Smooth muscle cell (in vitro differentiated cells): ENCODE measurements at regions not wholly inside any gene's neighbourhood (a gene's known extent, or its start where the extent isn't known, plus 50 kb on each side); places are given as distances from the start of the nearest gene placed in this dataset.

ENCODE experiments used
- DNase-seq: peaks from one replicate; lab custom pipeline; 2025; ENCODE audit not compliant: unreplicated experiment; lab: John Stamatoyannopoulos, UW
- H2AFZ ChIP-seq: fragments of 200-600 bp; sonication (generic); 2 replicates; pipeline ENCODE4 v1.6.0; 2016; ENCODE audit warnings: antibody characterized with exemption, low read depth, mild to moderate bottlenecking
- H3F3A ChIP-seq: fragments of 200-600 bp; sonication (generic); 2 replicates; pipeline ENCODE4 v1.6.0; 2017; ENCODE audit warnings: antibody characterized with exemption, low read depth
- H3K27ac ChIP-seq: fragments of 200-600 bp; sonication (generic); 2 replicates; pipeline ENCODE4 v1.5.1; 2016; ENCODE audit warnings: low read depth, mild to moderate bottlenecking
- H3K27me3 ChIP-seq: fragments of 200-600 bp; sonication (generic); 2 replicates; pipeline ENCODE4 v1.6.1; 2016; ENCODE audit warnings: low read depth, mild to moderate bottlenecking
- H3K36me3 ChIP-seq: fragments of 200-600 bp; sonication (generic); 2 replicates; pipeline ENCODE4 v1.5.1; 2016; ENCODE audit warnings: low read depth
- H3K4me1 ChIP-seq: fragments of 200-600 bp; sonication (generic); 2 replicates; pipeline ENCODE4 v1.5.1; 2016; ENCODE audit warnings: low read depth
- H3K4me2 ChIP-seq: fragments of 200-600 bp; sonication (generic); 2 replicates; pipeline ENCODE4 v1.6.0; 2016; ENCODE audit warnings: mild to moderate bottlenecking
- H3K4me3 ChIP-seq: fragments of 200-600 bp; sonication (generic); 2 replicates; pipeline ENCODE4 v1.5.1; 2016; ENCODE audit warnings: mild to moderate bottlenecking
- H3K79me2 ChIP-seq: fragments of 200-600 bp; sonication (generic); 2 replicates; pipeline ENCODE4 v1.6.0; 2016; ENCODE audit warnings: low read depth, mild to moderate bottlenecking
- H3K9ac ChIP-seq: fragments of 200-600 bp; sonication (generic); 2 replicates; pipeline ENCODE4 v1.6.0; 2016; ENCODE audit warnings: low read depth
- H3K9me3 ChIP-seq: fragments of 200-600 bp; sonication (generic); replicated peaks from 2 replicates; pipeline ENCODE4 v1.5.1; 2016; ENCODE audit warnings: low read depth
- H4K20me1 ChIP-seq: fragments of 200-600 bp; sonication (generic); 2 replicates; pipeline ENCODE4 v1.6.0; 2016; ENCODE audit warnings: low read depth
- WGBS: methylation state at CpG from one replicate; pipeline ENCODE4 v1.1.7; 2016; ENCODE audit warnings: low lambda C conversion rate; 5-methylcytosine and 5-hydroxymethylcytosine counted together
- TF ChIP-seq, protein P1 (sequence below): fragments of 200-600 bp; sonication (generic); IDR thresholded peaks from 2 replicates; pipeline ENCODE4 v1.5.1; 2017; ENCODE audit warnings: borderline replicate concordance, mild to moderate bottlenecking, antibody characterized with exemption; ENCODE audit not compliant: insufficient read depth, poor library complexity, severe bottlenecking

GRCh38 chr2:128984081-128984480 lies 665.4 kb upstream of the HS6ST1 start:
- Histone ChIP-seq H2AFZ (no peak overlapping the region), H3K9me3 (no peaks in the 10 kb centered on the region), H4K20me1 (no peaks in the 10 kb centered on the region), H3K4me3 (no peak overlapping the region), H3K27ac (no peak overlapping the region), H3F3A (peaks cover 5% of the 10 kb centered on the region), H3K9ac (no peak overlapping the region), H3K36me3 (no peaks in the 10 kb centered on the region), H3K27me3 (no peaks in the 10 kb centered on the region), H3K4me2 (no peak overlapping the region), H3K4me1 (peaks cover 4% of the 10 kb centered on the region), H3K79me2 (no peaks in the 10 kb centered on the region)
- TF ChIP-seq, protein P1, sequence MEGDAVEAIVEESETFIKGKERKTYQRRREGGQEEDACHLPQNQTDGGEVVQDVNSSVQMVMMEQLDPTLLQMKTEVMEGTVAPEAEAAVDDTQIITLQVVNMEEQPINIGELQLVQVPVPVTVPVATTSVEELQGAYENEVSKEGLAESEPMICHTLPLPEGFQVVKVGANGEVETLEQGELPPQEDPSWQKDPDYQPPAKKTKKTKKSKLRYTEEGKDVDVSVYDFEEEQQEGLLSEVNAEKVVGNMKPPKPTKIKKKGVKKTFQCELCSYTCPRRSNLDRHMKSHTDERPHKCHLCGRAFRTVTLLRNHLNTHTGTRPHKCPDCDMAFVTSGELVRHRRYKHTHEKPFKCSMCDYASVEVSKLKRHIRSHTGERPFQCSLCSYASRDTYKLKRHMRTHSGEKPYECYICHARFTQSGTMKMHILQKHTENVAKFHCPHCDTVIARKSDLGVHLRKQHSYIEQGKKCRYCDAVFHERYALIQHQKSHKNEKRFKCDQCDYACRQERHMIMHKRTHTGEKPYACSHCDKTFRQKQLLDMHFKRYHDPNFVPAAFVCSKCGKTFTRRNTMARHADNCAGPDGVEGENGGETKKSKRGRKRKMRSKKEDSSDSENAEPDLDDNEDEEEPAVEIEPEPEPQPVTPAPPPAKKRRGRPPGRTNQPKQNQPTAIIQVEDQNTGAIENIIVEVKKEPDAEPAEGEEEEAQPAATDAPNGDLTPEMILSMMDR = no peak
- no peak for DNase-seq
- 90% methylated on average over 2 of the region's 2 CpGs for WGBS

GRCh38 chr2:128984855-128985254 lies 666.2 kb upstream of the HS6ST1 start:
- TF ChIP-seq, protein P1 = no peak
- peaks cover 5% of the 10 kb centered on the region for H3F3A ChIP-seq
- DNase-seq = no peak
- no peaks in the 10 kb centered on the region for H3K9me3 ChIP-seq
- H3K36me3 ChIP-seq = no peaks in the 10 kb centered on the region
- peaks cover 4% of the 10 kb centered on the region for H3K4me1 ChIP-seq
- H3K27ac ChIP-seq = no peak overlapping the region
- 95% methylated on average over 8 of the region's 8 CpGs for WGBS
- H4K20me1 ChIP-seq = no peaks in the 10 kb centered on the region
- H3K79me2 ChIP-seq = no peaks in the 10 kb centered on the region
- no peaks in the 10 kb centered on the region for H3K27me3 ChIP-seq
- no peak overlapping the region for H3K4me2 ChIP-seq
- no peak overlapping the region for H3K4me3 ChIP-seq
- no peak overlapping the region for H2AFZ ChIP-seq
- H3K9ac ChIP-seq = no peak overlapping the region

- Histone ChIP-seq H3F3A (peaks cover 5% of the 10 kb centered on the region), H3K4me3 (no peak overlapping the region), H3K9ac (no peak overlapping the region), H4K20me1 (no peaks in the 10 kb centered on the region), H3K4me1 (peaks cover 4% of the 10 kb centered on the region), H3K36me3 (no peaks in the 10 kb centered on the region), H3K27me3 (no peaks in the 10 kb centered on the region), H3K27ac (no peak overlapping the region), H2AFZ (no peak overlapping the region), H3K9me3 (no peaks in the 10 kb centered on the region), H3K4me2 (peak overlapping the region; percentile 27), H3K79me2 (no peaks in the 10 kb centered on the region)
- TF ChIP-seq, protein P1 = no peak
- no peak for DNase-seq
- WGBS = 35% methylated on average over 7 of the region's 7 CpGs
These were observed 667.5 kb upstream of the HS6ST1 start for GRCh38 chr2:128986026-128986715.

- WGBS = 79% methylated on average over 9 of the region's 9 CpGs
- no peaks in the 10 kb centered on the region for H3K36me3 ChIP-seq
- H3K27ac ChIP-seq = no peak overlapping the region
- no peak overlapping the region for H3K4me3 ChIP-seq
- no peak for DNase-seq
- H3F3A ChIP-seq = peaks cover 5% of the 10 kb centered on the region
- no peaks in the 10 kb centered on the region for H3K9me3 ChIP-seq
- H3K9ac ChIP-seq = no peak overlapping the region
- H3K79me2 ChIP-seq = no peaks in the 10 kb centered on the region
- H3K27me3 ChIP-seq = no peaks in the 10 kb centered on the region
- H3K4me1 ChIP-seq = peaks cover 4% of the 10 kb centered on the region
- H3K4me2 ChIP-seq = no peak overlapping the region
- H4K20me1 ChIP-seq = no peaks in the 10 kb centered on the region
- no peak overlapping the region for H2AFZ ChIP-seq
- TF ChIP-seq, protein P1 = no peak
These were observed 668.2 kb upstream of the HS6ST1 start for GRCh38 chr2:128986867-128987268.
